Stimulated activated memory B cell treated with anti-CD40 and anti-IgM and Interleukin-4, amounts not matched to agents 10 μg/mL and 1 μg/mL and 100 μg/mL, for 72 hours (primary cell): ENCODE measurements at regions not wholly inside any gene's neighbourhood (a gene's known extent, or its start where the extent isn't known, plus 50 kb on each side); places are given as distances from the start of the nearest gene placed in this dataset.
"Not testable (repeated sequence)": the region's sequence is repeated elsewhere in the genome, so short reads cannot be mapped to it uniquely, and the experiment has no call there.

ENCODE experiments used
- ATAC-seq: fragments of 150-1000 bp; cut with Tn5 transposase; 2 replicates; pipeline ENCODE4 v1.10.0; 2021
- H3K27ac Mint-ChIP-seq: one replicate; pipeline ENCODE4 v1.8.0; 2022; ENCODE audit warnings: mild to moderate bottlenecking, mixed read lengths
- H3K27me3 Mint-ChIP-seq: one replicate; pipeline ENCODE4 v1.8.0; 2022; ENCODE audit warnings: mixed read lengths
- H3K36me3 Mint-ChIP-seq: one replicate; pipeline ENCODE4 v1.8.0; 2022; ENCODE audit warnings: mixed read lengths
- H3K4me1 Mint-ChIP-seq: one replicate; pipeline ENCODE4 v1.8.0; 2022; ENCODE audit warnings: mixed read lengths
- H3K4me3 Mint-ChIP-seq: one replicate; pipeline ENCODE4 v1.8.0; 2022; ENCODE audit warnings: mild to moderate bottlenecking, moderate library complexity, mixed read lengths
- H3K9me3 Mint-ChIP-seq: one replicate; pipeline ENCODE4 v1.8.0; 2022; ENCODE audit warnings: mixed read lengths

DNA sequence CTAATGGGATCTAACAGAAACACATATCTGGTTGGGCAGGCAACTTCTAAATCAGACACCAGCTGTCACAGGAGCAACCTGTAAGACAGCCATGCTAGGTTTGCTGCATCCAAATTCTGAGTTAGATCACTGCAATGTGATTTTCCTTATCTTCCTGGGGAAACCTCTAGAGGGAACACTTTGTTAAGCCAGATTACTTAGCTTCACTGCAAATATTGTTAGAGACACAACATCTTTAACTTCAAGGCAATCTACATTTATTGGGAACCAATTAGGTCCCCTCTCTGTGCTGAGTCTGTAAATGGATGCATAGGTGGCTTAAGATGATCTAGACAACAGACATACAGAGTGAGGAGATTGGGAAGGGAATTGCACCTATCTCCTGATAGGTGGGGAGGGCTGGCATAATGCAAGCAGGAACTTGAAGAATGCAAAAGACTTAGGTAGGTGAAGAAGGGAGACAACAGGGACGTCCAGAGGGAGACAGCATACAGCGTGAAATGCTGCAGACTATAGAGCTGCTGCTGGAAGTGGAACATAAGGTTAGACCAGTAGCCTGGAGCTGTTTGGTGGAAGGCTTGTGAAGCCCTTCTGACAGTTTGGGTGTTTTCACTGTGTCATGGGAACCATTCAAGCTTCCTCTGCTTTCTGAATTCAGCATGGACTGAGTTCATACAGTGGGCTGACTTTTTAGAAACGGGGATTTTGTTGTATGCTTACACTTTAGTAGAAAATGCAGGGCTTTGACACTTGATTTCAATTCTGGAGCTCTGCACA is 109.8 kb upstream of the ELMO1 start:
- Mint-ChIP-seq H3K36me3 (no peaks in the 10 kb centered on the region), H3K4me1 (no peaks in the 10 kb centered on the region), H3K4me3 (no peak overlapping the region), H3K27me3 (peaks cover 10% of the 10 kb centered on the region), H3K27ac (no peak overlapping the region), H3K9me3 (no peaks in the 10 kb centered on the region)
- ATAC-seq, result peak; percentile 46

- Mint-ChIP-seq H3K4me1 (no peaks in the 10 kb centered on the region), H3K9me3 (peaks cover 7% of the 10 kb centered on the region), H3K27me3 (peaks cover 68% of the 10 kb centered on the region), H3K27ac (no peak overlapping the region), H3K36me3 (no peaks in the 10 kb centered on the region), H3K4me3 (no peak overlapping the region)
- ATAC-seq, result no peak
These were observed 113.4 kb upstream of the GPR141 start for GRCh38 chr7:37570145-37570544.

GRCh38 chr7:37571806-37572205 is 111.8 kb upstream of the GPR141 start:
- Mint-ChIP-seq H3K9me3 (peaks cover 3% of the 10 kb centered on the region), H3K27me3 (peaks cover 57% of the 10 kb centered on the region), H3K36me3 (no peaks in the 10 kb centered on the region), H3K27ac (no peak overlapping the region), H3K4me3 (no peak overlapping the region), H3K4me1 (no peaks in the 10 kb centered on the region)
- ATAC-seq, result no peak

- Mint-ChIP-seq H3K4me3 (no peak overlapping the region), H3K9me3 (peaks cover 3% of the 10 kb centered on the region), H3K4me1 (no peaks in the 10 kb centered on the region), H3K36me3 (no peaks in the 10 kb centered on the region), H3K27me3 (peaks cover 15% of the 10 kb centered on the region), H3K27ac (no peak overlapping the region)
- ATAC-seq, result no peak
These were observed 106.2 kb upstream of the GPR141 start for GRCh38 chr7:37577412-37577811.

- peaks cover 14% of the 10 kb centered on the region for H3K27me3 Mint-ChIP-seq
- H3K4me1 Mint-ChIP-seq, result no peaks in the 10 kb centered on the region
These were observed 105.7 kb upstream of the GPR141 start for GRCh38 chr7:37577901-37578300.

GRCh38 chr7:37578350-37578749 is 105.2 kb upstream of the GPR141 start:
- Mint-ChIP-seq H3K36me3 (no peaks in the 10 kb centered on the region), H3K4me1 (no peaks in the 10 kb centered on the region), H3K4me3 (no peak overlapping the region), H3K27me3 (peaks cover 14% of the 10 kb centered on the region), H3K27ac (no peak overlapping the region), H3K9me3 (peaks cover 3% of the 10 kb centered on the region)
- ATAC-seq, result no peak

More at GRCh38 chr7:37577901-37578300, 105.7 kb upstream of the GPR141 start:
- Mint-ChIP-seq H3K4me3 (no peak overlapping the region), H3K9me3 (peaks cover 3% of the 10 kb centered on the region), H3K36me3 (no peaks in the 10 kb centered on the region), H3K27ac (no peak overlapping the region)
- ATAC-seq, result no peak

DNA sequence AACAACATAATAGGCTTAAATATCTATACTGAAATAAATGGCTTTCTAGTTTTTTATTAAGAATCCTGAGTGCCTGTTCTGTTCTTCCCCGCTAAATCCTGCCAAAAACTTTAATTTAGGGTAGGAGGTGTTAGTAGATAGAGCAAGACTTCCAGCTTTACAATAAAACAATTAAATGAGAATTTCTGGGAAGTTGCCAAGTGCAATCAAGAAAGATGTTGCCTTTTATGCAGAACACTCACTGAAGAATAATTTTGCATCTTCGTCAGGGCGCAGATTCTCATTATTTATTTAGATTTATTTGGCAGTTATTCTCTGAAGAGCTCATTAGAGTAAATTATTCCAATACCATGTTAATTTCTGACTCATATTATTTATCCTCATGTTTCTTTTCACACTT is 103.2 kb upstream of the GPR141 start:
- peaks cover 14% of the 10 kb centered on the region for H3K27me3 Mint-ChIP-seq
- H3K27ac Mint-ChIP-seq, result no peak overlapping the region
- no peak overlapping the region for H3K4me3 Mint-ChIP-seq
- no peaks in the 10 kb centered on the region for H3K36me3 Mint-ChIP-seq
- ATAC-seq, result no peak
- H3K9me3 Mint-ChIP-seq, result no peaks in the 10 kb centered on the region
- no peaks in the 10 kb centered on the region for H3K4me1 Mint-ChIP-seq

DNA sequence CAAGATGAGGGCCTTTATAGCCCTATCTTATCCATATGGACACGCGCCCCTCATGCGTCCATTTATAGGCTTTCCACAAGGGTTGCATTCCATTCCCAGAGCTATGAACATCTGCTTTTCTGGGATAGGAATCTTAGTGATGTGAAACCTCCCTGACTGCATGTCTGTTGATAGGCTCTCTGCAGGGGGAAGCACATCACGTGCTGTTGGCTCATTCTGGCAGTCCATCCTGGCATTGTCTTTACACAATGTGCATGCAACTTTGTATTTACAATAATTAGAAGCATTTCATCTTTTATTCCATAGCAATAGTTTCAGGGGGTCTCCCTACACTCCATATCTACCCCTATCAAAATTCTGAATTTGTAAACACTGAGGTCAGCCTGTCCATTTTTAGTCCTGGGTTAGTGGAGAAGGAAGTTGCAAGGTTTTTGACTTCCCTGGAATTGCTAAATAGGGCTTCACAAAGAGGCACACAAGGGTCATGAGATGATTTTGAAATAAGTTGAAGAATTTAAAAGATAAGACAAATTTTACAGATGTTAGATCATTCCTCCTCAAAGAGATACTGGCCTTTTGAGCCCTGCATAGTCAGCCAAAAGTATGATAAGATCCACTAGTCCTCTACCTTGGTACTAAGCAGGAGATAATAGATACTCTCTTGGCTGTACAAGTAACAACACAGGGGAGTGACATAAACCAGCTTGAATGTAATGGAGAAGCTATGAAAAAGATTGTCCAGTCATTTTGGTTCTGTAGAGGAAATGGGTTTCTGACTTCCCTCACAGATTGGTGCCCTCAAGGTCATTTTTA is 98.7 kb upstream of the GPR141 start:
- not testable (repeated sequence) for H3K9me3 Mint-ChIP-seq, H3K27ac Mint-ChIP-seq, H3K4me1 Mint-ChIP-seq, ATAC-seq, H3K36me3 Mint-ChIP-seq, H3K4me3 Mint-ChIP-seq
- H3K27me3 Mint-ChIP-seq, result peaks cover 53% of the 10 kb centered on the region

DNA sequence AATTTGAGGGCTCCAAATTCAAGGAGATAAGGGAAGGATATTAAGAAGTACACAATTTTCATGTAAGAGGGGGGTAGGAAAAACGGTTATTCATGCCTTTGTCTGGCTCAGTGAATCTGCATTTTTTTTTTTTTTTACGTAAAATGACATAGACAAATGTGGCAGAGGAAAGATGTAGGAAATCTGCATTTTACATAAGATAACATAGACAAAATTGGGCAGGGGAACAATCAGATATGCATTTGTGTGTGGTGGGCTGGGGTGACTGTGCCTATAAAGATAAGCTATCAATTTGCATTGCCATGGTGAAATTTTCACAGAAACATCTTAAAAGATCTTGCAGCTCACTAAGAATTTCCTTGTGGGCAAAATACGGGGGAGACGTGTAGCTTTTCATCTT is 92.7 kb upstream of the GPR141 start:
- Mint-ChIP-seq H3K4me3 (no peak overlapping the region), H3K4me1 (no peaks in the 10 kb centered on the region), H3K9me3 (peaks cover 5% of the 10 kb centered on the region), H3K36me3 (peaks cover 3% of the 10 kb centered on the region), H3K27me3 (peaks cover 53% of the 10 kb centered on the region), H3K27ac (no peak overlapping the region)
- no peak for ATAC-seq

GRCh38 chr7:37592366-37592765 is 91.2 kb upstream of the GPR141 start:
- H3K27ac Mint-ChIP-seq, result no peak overlapping the region
- H3K27me3 Mint-ChIP-seq, result peaks cover 38% of the 10 kb centered on the region
- no peaks in the 10 kb centered on the region for H3K4me1 Mint-ChIP-seq
- H3K36me3 Mint-ChIP-seq, result no peaks in the 10 kb centered on the region
- ATAC-seq, result no peak
- H3K4me3 Mint-ChIP-seq, result no peak overlapping the region
- H3K9me3 Mint-ChIP-seq, result peaks cover 12% of the 10 kb centered on the region

DNA sequence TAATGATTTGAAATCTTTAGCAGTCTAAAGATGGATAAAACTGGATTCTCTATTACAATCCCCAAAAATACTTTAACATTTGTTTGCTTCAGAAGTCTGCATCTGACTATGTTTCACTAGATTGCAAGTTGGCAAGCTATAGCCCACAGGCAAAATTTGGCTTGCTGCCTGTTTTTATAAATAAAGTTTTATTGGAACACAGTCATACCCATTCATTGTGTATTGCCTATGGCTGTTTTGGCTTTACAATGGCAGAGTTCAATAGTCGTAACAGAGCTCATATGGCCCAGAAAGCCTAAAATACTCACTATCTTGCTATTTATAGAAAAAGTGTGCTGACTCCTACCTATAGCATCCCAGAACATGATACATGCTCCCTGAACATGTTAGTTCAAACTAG is 89.0 kb upstream of the GPR141 start:
- Mint-ChIP-seq H3K9me3 (peaks cover 9% of the 10 kb centered on the region), H3K27ac (no peak overlapping the region), H3K4me1 (no peaks in the 10 kb centered on the region), H3K4me3 (no peak overlapping the region), H3K36me3 (no peaks in the 10 kb centered on the region), H3K27me3 (peaks cover 26% of the 10 kb centered on the region)
- no peak for ATAC-seq

- no peaks in the 10 kb centered on the region for H3K36me3 Mint-ChIP-seq
- no peak overlapping the region for H3K4me3 Mint-ChIP-seq
- peaks cover 16% of the 10 kb centered on the region for H3K27me3 Mint-ChIP-seq
- no peak overlapping the region for H3K27ac Mint-ChIP-seq
- ATAC-seq, result no peak
- peaks cover 8% of the 10 kb centered on the region for H3K9me3 Mint-ChIP-seq
- H3K4me1 Mint-ChIP-seq, result no peaks in the 10 kb centered on the region
These were observed 84.7 kb upstream of the GPR141 start for GRCh38 chr7:37598824-37599223.

DNA sequence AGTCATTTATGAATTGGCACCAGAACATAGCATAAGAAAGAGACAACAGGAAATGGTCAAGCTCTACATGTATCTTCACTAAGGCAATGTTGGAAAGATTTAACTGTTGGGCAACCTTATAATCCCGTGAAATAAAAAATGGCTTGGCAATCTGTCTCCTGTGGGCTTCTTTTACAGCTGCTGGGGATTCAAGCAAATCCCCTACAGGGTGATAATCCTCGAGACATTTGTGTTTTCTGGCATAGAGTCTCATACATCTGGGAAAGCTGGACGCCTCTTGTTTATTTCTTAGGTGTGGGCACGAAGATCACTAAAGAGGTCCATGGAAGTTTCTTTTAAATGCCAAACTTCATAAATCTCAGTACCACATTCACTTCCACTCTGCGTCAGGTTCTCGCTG is 82.2 kb upstream of the GPR141 start:
- Mint-ChIP-seq H3K36me3 (no peaks in the 10 kb centered on the region), H3K4me3 (no peak overlapping the region), H3K27ac (no peak overlapping the region), H3K27me3 (peaks cover 16% of the 10 kb centered on the region), H3K9me3 (peaks cover 4% of the 10 kb centered on the region), H3K4me1 (no peaks in the 10 kb centered on the region)
- ATAC-seq, result no peak

DNA sequence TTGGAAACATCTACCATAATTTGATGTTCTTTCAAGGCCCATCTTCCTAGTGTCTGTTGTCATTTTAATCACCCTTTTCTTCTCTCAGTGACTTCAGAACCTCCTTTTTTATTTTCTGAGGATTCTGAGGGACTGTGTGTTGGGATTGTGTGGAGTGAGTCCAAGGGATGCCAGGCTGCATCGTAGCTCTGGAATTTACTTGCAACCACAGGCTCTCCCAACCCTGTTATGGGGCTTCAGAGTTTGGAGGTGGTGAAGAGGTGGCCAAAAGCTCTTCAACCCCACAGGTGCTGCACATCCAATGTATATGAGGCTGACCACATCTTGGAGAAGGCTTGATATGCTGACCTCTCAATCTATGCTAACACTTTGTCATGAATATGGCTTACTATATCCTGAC is 79.5 kb upstream of the GPR141 start:
- Mint-ChIP-seq H3K4me3 (no peak overlapping the region), H3K9me3 (no peaks in the 10 kb centered on the region), H3K4me1 (no peaks in the 10 kb centered on the region), H3K27me3 (peaks cover 16% of the 10 kb centered on the region), H3K36me3 (no peaks in the 10 kb centered on the region), H3K27ac (no peak overlapping the region)
- ATAC-seq, result no peak

- H3K9me3 Mint-ChIP-seq, H3K27me3 Mint-ChIP-seq, ATAC-seq: not testable (repeated sequence)
These were observed 66.2 kb upstream of the GPR141 start for GRCh38 chr7:37617406-37617805.

DNA sequence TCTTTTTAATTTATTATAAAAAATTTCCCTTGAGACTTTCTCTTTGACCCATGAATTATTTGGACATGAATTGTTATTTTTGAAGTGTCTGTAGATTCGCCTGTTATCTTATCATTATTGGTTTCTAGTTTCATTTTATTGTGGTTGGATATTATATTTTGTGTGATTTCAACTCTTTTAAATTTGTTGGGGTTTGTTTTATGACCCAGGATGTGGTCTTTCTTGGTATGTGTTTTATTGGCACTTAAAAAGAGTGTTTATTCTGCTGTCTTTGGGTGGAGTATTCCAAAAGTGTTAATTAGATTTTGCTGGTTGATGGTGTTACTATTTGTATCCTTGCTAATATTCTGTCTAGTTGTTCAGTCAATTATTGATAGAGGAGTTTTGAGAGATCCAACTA is 50.5 kb upstream of the GPR141 start:
- ATAC-seq, result no peak
- Mint-ChIP-seq H3K27ac (no peak overlapping the region), H3K9me3 (peaks cover 22% of the 10 kb centered on the region), H3K4me1 (no peaks in the 10 kb centered on the region), H3K36me3 (peaks cover 9% of the 10 kb centered on the region), H3K27me3 (peaks cover 82% of the 10 kb centered on the region), H3K4me3 (no peak overlapping the region)

More at GRCh38 chr7:37617406-37617805, 66.2 kb upstream of the GPR141 start:
- not testable (repeated sequence) for H3K27ac Mint-ChIP-seq, H3K36me3 Mint-ChIP-seq, H3K4me1 Mint-ChIP-seq, H3K4me3 Mint-ChIP-seq
